ENCODE measurements at regions not wholly inside any gene's neighbourhood (a gene's known extent, or its start where the extent isn't known, plus 50 kb on each side); places are given as distances from the start of the nearest gene placed in this dataset.

DNA sequence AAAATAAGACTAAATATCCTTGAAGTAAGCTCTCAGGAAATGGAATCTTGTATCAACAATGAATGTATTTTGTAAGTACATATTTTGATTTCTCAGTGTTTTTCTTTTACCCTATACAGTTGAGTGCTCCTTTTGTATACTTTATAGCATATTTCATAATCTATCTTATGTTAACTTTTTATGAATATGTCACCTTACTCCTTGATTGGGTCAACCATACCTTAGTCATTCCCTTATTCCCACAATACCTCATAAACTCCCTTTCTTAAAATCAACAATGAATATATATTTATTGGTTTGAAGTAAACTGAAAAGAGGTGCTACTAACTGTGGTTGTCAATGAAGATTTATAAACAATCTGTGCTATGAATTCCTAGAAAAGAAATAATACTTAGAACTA, 686.2 kb downstream of the METTL15 start:
- TF ChIP-seq, protein P1, sequence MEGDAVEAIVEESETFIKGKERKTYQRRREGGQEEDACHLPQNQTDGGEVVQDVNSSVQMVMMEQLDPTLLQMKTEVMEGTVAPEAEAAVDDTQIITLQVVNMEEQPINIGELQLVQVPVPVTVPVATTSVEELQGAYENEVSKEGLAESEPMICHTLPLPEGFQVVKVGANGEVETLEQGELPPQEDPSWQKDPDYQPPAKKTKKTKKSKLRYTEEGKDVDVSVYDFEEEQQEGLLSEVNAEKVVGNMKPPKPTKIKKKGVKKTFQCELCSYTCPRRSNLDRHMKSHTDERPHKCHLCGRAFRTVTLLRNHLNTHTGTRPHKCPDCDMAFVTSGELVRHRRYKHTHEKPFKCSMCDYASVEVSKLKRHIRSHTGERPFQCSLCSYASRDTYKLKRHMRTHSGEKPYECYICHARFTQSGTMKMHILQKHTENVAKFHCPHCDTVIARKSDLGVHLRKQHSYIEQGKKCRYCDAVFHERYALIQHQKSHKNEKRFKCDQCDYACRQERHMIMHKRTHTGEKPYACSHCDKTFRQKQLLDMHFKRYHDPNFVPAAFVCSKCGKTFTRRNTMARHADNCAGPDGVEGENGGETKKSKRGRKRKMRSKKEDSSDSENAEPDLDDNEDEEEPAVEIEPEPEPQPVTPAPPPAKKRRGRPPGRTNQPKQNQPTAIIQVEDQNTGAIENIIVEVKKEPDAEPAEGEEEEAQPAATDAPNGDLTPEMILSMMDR (IDR thresholded peaks at IDR 0.05; ENCODE audit: low read depth, low read length, poor library complexity, severe bottlenecking), result no peak
- TF ChIP-seq EZH2phosphoT487 (IDR thresholded peaks at IDR 0.05; ENCODE audit: borderline replicate concordance, low read length), result no peak

Measured in DOHH2 (cell line).